Liver (tissue), 8 donors: ENCODE measurements at regions not wholly inside any gene's neighbourhood (a gene's known extent, or its start where the extent isn't known, plus 50 kb on each side); places are given as distances from the start of the nearest gene placed in this dataset.

Experiments used
- DNase-seq: peaks from one replicate; pipeline ENCODE4 v3.0.0-alpha.2; 2017; ENCODE audit warnings: low spot score
- H3K27ac ChIP-seq, 2 donors: one replicate each; pipeline ENCODE4 v1.7.0; 2013; ENCODE audit warnings: inconsistent platforms in 2 of 2, low read length in 2 of 2, control low read depth in 1 of 2, low read depth in 1 of 2, mild to moderate bottlenecking in 1 of 2
- H3K27me3 ChIP-seq, 4 donors: one replicate each; pipeline versions ENCODE4 v1.6.1 to v1.7.0; 2013; ENCODE audit warnings: low read length in 3 of 4, inconsistent platforms in 1 of 4, mild to moderate bottlenecking in 1 of 4, moderate library complexity in 1 of 4; ENCODE audit not compliant: control insufficient read depth in 4 of 4, insufficient read depth in 4 of 4
- H3K36me3 ChIP-seq, 4 donors: one replicate each; pipeline versions ENCODE4 v1.6.1 to v1.7.0; 2013; ENCODE audit warnings: low read length in 3 of 4, mild to moderate bottlenecking in 3 of 4, low read depth in 1 of 4, moderate library complexity in 1 of 4; ENCODE audit not compliant: control insufficient read depth in 4 of 4, insufficient read depth in 3 of 4
- H3K4me1 ChIP-seq, 4 donors: one replicate each; pipeline versions ENCODE4 v1.6.1 to v1.7.0; 2013; ENCODE audit warnings: low read length in 3 of 4, mild to moderate bottlenecking in 3 of 4, moderate library complexity in 1 of 4; ENCODE audit not compliant: control insufficient read depth in 4 of 4, insufficient read depth in 4 of 4
- H3K4me3 ChIP-seq, 3 donors: one replicate each; pipeline versions ENCODE4 v1.6.1 to v1.7.0; 2013; ENCODE audit warnings: low read length in 3 of 3, control low read depth in 1 of 3, low read depth in 1 of 3, mild to moderate bottlenecking in 1 of 3
- H3K9ac ChIP-seq, 2 donors: one replicate each; pipeline ENCODE4 v1.7.0; 2013; ENCODE audit warnings: low read length in 2 of 2, mild to moderate bottlenecking in 2 of 2, moderate library complexity in 2 of 2, control low read depth in 1 of 2, low read depth in 1 of 2
- H3K9me3 ChIP-seq, 4 donors: one replicate each; pipeline versions ENCODE4 v1.6.1 to v1.7.0; 2013; ENCODE audit warnings: low read length in 3 of 4; ENCODE audit not compliant: control insufficient read depth in 4 of 4
- EGR1 ChIP-seq, 2 donors: IDR thresholded peaks; 2 replicates each; pipeline ENCODE4 v1.6.1; 2016 to 2018; ENCODE audit warnings: antibody characterized with exemption in 2 of 2, low read depth in 2 of 2
- FOXA1 ChIP-seq: IDR thresholded peaks from 2 replicates; pipeline ENCODE4 v1.6.1; 2016; ENCODE audit warnings: antibody characterized with exemption
- FOXA2 ChIP-seq: IDR thresholded peaks from 2 replicates; pipeline ENCODE4 v1.6.1; 2016; ENCODE audit warnings: antibody characterized with exemption
- GABPA ChIP-seq, 2 donors: IDR thresholded peaks in 1 of 2; conservative IDR thresholded peaks in 1 of 2; 2 replicates each; pipeline ENCODE4 v1.6.1; 2016; ENCODE audit warnings: antibody characterized with exemption in 2 of 2, mild to moderate bottlenecking in 1 of 2, moderate library complexity in 1 of 2
- HNF4A ChIP-seq, 2 donors: conservative IDR thresholded peaks; 2 replicates each; pipeline ENCODE4 v1.6.1; 2016; ENCODE audit warnings: antibody characterized with exemption in 2 of 2, mild to moderate bottlenecking in 2 of 2
- HNF4G ChIP-seq: IDR thresholded peaks from 2 replicates; pipeline ENCODE4 v1.6.1; 2016; ENCODE audit warnings: antibody characterized with exemption
- JUND ChIP-seq, 2 donors: IDR thresholded peaks; 2 replicates each; pipeline ENCODE4 v1.6.1; 2016; ENCODE audit warnings: antibody characterized with exemption in 2 of 2
- NR2F2 ChIP-seq: IDR thresholded peaks from 2 replicates; pipeline ENCODE4 v1.6.1; 2016; ENCODE audit warnings: antibody characterized with exemption
- RXRA ChIP-seq, 2 donors: IDR thresholded peaks; 2 replicates each; pipeline ENCODE4 v1.6.1; 2017 to 2018; ENCODE audit warnings: antibody characterized with exemption in 2 of 2, mild to moderate bottlenecking in 1 of 2
- SP1 ChIP-seq: IDR thresholded peaks from 2 replicates; pipeline ENCODE4 v1.6.1; 2018; ENCODE audit warnings: antibody characterized with exemption, mild to moderate bottlenecking
- TAF1 ChIP-seq: conservative IDR thresholded peaks from 2 replicates; pipeline ENCODE4 v1.6.1; 2016; ENCODE audit warnings: antibody characterized with exemption, mild to moderate bottlenecking
- YY1 ChIP-seq: IDR thresholded peaks from 2 replicates; pipeline ENCODE4 v1.6.1; 2016; ENCODE audit warnings: antibody characterized with exemption, mild to moderate bottlenecking
- WGBS: extraction: QIAGEN DNeasy Blood & Tissue Kit; methylation state at CpG from one replicate; pipeline ENCODE4 v1.1.7; 2013; 5-methylcytosine and 5-hydroxymethylcytosine counted together
- TF ChIP-seq, protein P1 (sequence below): IDR thresholded peaks from 2 replicates; pipeline ENCODE4 v1.6.1; 2016; ENCODE audit warnings: antibody characterized with exemption, mild to moderate bottlenecking
- TF ChIP-seq, protein P2 (sequence below): fragments of 150-350 bp; IDR thresholded peaks from 2 replicates; pipeline ENCODE4 v1.5.1; 2017; ENCODE audit warnings: improper control_type of control experiment, low read depth, low read length; ENCODE audit not compliant: missing input control
- TF ChIP-seq, protein P3 (sequence below): IDR thresholded peaks from 2 replicates; pipeline ENCODE4 v1.6.1; 2016; ENCODE audit warnings: antibody characterized with exemption
- TF ChIP-seq, protein P4 (sequence below): IDR thresholded peaks from 2 replicates; pipeline ENCODE4 v1.6.1; 2016; ENCODE audit warnings: antibody characterized with exemption
- TF ChIP-seq, protein P5 (sequence below): IDR thresholded peaks from 2 replicates; pipeline ENCODE4 v1.6.1; 2016; ENCODE audit warnings: antibody characterized with exemption
- donor health status: healthy.
- donor health status: healthy.
- donor health status: healthy.
- donor health status: healthy.
- donor health status: healthy.

DNA sequence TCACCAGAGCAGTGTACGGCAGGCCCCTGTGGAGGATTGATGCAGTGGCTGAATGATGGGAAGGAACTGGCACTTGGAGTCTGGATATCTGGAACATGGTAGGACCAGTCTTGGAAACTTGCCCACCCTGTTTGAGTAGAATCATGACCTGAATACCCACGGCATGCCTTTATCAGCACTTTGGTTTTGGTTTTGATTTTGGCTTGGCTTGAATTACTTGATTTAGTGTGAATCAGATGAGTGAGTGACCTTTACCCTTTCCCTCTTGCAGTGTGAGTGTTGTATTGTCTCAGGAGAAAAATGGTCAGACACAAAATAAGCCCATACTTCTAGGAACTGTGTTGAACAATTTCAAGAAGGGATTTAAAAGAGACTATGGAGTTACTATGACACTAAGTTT, 801.0 kb upstream of the TSPY4 start:
- H3K27me3 ChIP-seq = no peaks in the 10 kb centered on the region
- no peak for TF ChIP-seq HNF4A (conservative IDR thresholded peaks at IDR 0.05)
- no peak for TF ChIP-seq RXRA (IDR thresholded peaks at IDR 0.05)
- TF ChIP-seq YY1 = no peak
- TF ChIP-seq, protein P1, sequence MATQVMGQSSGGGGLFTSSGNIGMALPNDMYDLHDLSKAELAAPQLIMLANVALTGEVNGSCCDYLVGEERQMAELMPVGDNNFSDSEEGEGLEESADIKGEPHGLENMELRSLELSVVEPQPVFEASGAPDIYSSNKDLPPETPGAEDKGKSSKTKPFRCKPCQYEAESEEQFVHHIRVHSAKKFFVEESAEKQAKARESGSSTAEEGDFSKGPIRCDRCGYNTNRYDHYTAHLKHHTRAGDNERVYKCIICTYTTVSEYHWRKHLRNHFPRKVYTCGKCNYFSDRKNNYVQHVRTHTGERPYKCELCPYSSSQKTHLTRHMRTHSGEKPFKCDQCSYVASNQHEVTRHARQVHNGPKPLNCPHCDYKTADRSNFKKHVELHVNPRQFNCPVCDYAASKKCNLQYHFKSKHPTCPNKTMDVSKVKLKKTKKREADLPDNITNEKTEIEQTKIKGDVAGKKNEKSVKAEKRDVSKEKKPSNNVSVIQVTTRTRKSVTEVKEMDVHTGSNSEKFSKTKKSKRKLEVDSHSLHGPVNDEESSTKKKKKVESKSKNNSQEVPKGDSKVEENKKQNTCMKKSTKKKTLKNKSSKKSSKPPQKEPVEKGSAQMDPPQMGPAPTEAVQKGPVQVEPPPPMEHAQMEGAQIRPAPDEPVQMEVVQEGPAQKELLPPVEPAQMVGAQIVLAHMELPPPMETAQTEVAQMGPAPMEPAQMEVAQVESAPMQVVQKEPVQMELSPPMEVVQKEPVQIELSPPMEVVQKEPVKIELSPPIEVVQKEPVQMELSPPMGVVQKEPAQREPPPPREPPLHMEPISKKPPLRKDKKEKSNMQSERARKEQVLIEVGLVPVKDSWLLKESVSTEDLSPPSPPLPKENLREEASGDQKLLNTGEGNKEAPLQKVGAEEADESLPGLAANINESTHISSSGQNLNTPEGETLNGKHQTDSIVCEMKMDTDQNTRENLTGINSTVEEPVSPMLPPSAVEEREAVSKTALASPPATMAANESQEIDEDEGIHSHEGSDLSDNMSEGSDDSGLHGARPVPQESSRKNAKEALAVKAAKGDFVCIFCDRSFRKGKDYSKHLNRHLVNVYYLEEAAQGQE = no peak
- no peak for TF ChIP-seq FOXA1
- TF ChIP-seq HNF4G = no peak
- TF ChIP-seq EGR1 (IDR thresholded peaks at IDR 0.05; ENCODE audit: low read depth in 2 of 2) = no peak
- TF ChIP-seq TAF1 = no peak
- no peak for TF ChIP-seq JUND (IDR thresholded peaks at IDR 0.05)
- TF ChIP-seq, protein P2, sequence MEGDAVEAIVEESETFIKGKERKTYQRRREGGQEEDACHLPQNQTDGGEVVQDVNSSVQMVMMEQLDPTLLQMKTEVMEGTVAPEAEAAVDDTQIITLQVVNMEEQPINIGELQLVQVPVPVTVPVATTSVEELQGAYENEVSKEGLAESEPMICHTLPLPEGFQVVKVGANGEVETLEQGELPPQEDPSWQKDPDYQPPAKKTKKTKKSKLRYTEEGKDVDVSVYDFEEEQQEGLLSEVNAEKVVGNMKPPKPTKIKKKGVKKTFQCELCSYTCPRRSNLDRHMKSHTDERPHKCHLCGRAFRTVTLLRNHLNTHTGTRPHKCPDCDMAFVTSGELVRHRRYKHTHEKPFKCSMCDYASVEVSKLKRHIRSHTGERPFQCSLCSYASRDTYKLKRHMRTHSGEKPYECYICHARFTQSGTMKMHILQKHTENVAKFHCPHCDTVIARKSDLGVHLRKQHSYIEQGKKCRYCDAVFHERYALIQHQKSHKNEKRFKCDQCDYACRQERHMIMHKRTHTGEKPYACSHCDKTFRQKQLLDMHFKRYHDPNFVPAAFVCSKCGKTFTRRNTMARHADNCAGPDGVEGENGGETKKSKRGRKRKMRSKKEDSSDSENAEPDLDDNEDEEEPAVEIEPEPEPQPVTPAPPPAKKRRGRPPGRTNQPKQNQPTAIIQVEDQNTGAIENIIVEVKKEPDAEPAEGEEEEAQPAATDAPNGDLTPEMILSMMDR = no peak
- TF ChIP-seq, protein P3, sequence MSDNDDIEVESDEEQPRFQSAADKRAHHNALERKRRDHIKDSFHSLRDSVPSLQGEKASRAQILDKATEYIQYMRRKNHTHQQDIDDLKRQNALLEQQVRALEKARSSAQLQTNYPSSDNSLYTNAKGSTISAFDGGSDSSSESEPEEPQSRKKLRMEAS = no peak
- TF ChIP-seq NR2F2 = no peak
- TF ChIP-seq, protein P4, sequence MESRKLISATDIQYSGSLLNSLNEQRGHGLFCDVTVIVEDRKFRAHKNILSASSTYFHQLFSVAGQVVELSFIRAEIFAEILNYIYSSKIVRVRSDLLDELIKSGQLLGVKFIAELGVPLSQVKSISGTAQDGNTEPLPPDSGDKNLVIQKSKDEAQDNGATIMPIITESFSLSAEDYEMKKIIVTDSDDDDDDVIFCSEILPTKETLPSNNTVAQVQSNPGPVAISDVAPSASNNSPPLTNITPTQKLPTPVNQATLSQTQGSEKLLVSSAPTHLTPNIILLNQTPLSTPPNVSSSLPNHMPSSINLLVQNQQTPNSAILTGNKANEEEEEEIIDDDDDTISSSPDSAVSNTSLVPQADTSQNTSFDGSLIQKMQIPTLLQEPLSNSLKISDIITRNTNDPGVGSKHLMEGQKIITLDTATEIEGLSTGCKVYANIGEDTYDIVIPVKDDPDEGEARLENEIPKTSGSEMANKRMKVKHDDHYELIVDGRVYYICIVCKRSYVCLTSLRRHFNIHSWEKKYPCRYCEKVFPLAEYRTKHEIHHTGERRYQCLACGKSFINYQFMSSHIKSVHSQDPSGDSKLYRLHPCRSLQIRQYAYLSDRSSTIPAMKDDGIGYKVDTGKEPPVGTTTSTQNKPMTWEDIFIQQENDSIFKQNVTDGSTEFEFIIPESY = no peak
- TF ChIP-seq FOXA2 = no peak
- TF ChIP-seq, protein P5, sequence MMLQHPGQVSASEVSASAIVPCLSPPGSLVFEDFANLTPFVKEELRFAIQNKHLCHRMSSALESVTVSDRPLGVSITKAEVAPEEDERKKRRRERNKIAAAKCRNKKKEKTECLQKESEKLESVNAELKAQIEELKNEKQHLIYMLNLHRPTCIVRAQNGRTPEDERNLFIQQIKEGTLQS = no peak
- no peak for TF ChIP-seq SP1
- DNase-seq = no peak
- 45% methylated on average over 2 of the region's 2 CpGs for WGBS
- H3K27ac ChIP-seq = no peak overlapping the region
- H3K4me1 ChIP-seq = no peaks in the 10 kb centered on the region
- no peaks in the 10 kb centered on the region for H3K36me3 ChIP-seq
- no peaks in the 10 kb centered on the region for H3K9me3 ChIP-seq
- H3K9ac ChIP-seq = no peak overlapping the region
- H3K4me3 ChIP-seq = no peak overlapping the region

DNA sequence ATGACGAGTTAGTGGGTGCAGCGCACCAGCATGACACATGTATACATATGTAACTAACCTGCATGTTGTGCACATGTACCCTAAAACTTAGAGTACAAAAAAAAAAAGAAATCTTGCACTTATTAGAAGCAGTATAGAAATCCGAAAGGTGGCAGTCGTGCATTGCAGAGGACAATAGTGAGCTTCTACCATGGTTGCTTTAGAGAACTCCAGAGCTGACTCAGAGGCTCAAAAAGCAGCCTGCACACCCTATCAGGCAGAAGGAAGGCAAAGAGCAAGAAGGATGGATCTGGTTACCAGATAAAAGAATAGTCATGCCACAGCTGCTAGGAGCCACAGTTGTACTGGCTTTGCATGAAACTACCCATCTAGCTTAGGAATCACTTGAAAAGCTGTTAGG, 796.0 kb upstream of the TSPY4 start:
- DNase-seq = no peak
- 74% methylated on average over 4 of the region's 4 CpGs for WGBS
- H3K36me3 ChIP-seq = no peaks in the 10 kb centered on the region
- no peak for TF ChIP-seq GABPA (IDR thresholded peaks at IDR 0.05 in 1 of 2, conservative IDR thresholded peaks at IDR 0.05 in 1 of 2)
- no peak for TF ChIP-seq YY1
- no peak for TF ChIP-seq JUND (IDR thresholded peaks at IDR 0.05)
- TF ChIP-seq EGR1 (IDR thresholded peaks at IDR 0.05; ENCODE audit: low read depth in 2 of 2) = no peak
- TF ChIP-seq FOXA1 = no peak
- TF ChIP-seq HNF4G = no peak
- TF ChIP-seq, protein P3 = no peak
- TF ChIP-seq SP1 = no peak
- TF ChIP-seq TAF1 = no peak
- TF ChIP-seq, protein P2 = no peak
- no peak for TF ChIP-seq RXRA (IDR thresholded peaks at IDR 0.05)
- no peak for TF ChIP-seq NR2F2
- TF ChIP-seq HNF4A (conservative IDR thresholded peaks at IDR 0.05) = no peak
- TF ChIP-seq, protein P5 = no peak
- TF ChIP-seq, protein P4 = no peak
- no peak for TF ChIP-seq FOXA2

More for the DNA sequence above, 796.0 kb upstream of the TSPY4 start:
- Histone ChIP-seq H3K9me3 (no peaks in the 10 kb centered on the region), H3K9ac (no peak overlapping the region), H3K4me3 (no peak overlapping the region), H3K27ac (no peak overlapping the region), H3K27me3 (no peaks in the 10 kb centered on the region), H3K4me1 (no peaks in the 10 kb centered on the region)
